A549 (cell line): ENCODE measurements at regions not wholly inside any gene's neighbourhood (a gene's known extent, or its start where the extent isn't known, plus 50 kb on each side); places are given as distances from the start of the nearest gene placed in this dataset.

Source experiments
- CBX8 ChIP-seq: fragments of 200-600 bp; sonication (generic); IDR thresholded peaks from 2 replicates; pipeline ENCODE4 v1.6.1; 2016
- CTCF ChIP-seq: fragments of >200 bp; sonication (Bioruptor Twin); formaldehyde crosslinking; IDR thresholded peaks from 3 replicates; pipeline ENCODE4 v1.5.1; 2016
- EP300 ChIP-seq, 2 experiments: fragments of >200 bp; sonication (Bioruptor Twin); formaldehyde crosslinking; IDR thresholded peaks; 2 replicates in 1 of 2; 3 replicates in 1 of 2; pipeline ENCODE4 v1.6.1; 2016 to 2017
- MAFK ChIP-seq: fragments of 450-650 bp; IDR thresholded peaks from 2 replicates; pipeline ENCODE4 v1.6.1; 2014; ENCODE audit not compliant: partially characterized antibody

- TF ChIP-seq CTCF (no peak), CBX8 (no peak), EP300 (IDR thresholded peaks at IDR 0.05) (no peak), MAFK (no peak)
These were observed 517.5 kb downstream of the TBC1D32 start for GRCh38 chr6:120816794-120817193.
